H9 (cell line): ENCODE measurements at regions not wholly inside any gene's neighbourhood (a gene's known extent, or its start where the extent isn't known, plus 50 kb on each side); places are given as distances from the start of the nearest gene placed in this dataset.

Experiments
- DNase-seq: peaks from one replicate; pipeline ENCODE4 v3.0.0-alpha.2; 2017
- H2AFZ ChIP-seq: one replicate; pipeline ENCODE4 v1.6.1; 2013; ENCODE audit warnings: mild to moderate bottlenecking, low read length, control low read depth, moderate library complexity
- H2AK5ac ChIP-seq: 2 replicates; pipeline ENCODE4 v1.6.1; 2013; ENCODE audit warnings: low read length, control low read depth, mixed read lengths; ENCODE audit not compliant: insufficient read length
- H2BK120ac ChIP-seq: one replicate; pipeline ENCODE4 v1.6.1; 2013; ENCODE audit warnings: low read depth, mild to moderate bottlenecking, low read length, control low read depth, inconsistent platforms; ENCODE audit not compliant: poor library complexity, severe bottlenecking
- H2BK12ac ChIP-seq: 2 replicates; pipeline ENCODE4 v1.6.1; 2013; ENCODE audit warnings: low read length, control low read depth, mixed read lengths, low read depth; ENCODE audit not compliant: insufficient read length
- H2BK15ac ChIP-seq: 2 replicates; pipeline ENCODE4 v1.6.1; 2013; ENCODE audit warnings: low read depth, low read length, control low read depth
- H2BK20ac ChIP-seq: one replicate; pipeline ENCODE4 v1.6.1; 2013; ENCODE audit warnings: low read depth, mild to moderate bottlenecking, low read length, control low read depth, inconsistent platforms; ENCODE audit not compliant: poor library complexity, severe bottlenecking
- H2BK5ac ChIP-seq: 2 replicates; pipeline ENCODE4 v1.6.1; 2013; ENCODE audit warnings: low read length, control low read depth, mixed read lengths; ENCODE audit not compliant: insufficient read length
- H3K14ac ChIP-seq: 2 replicates; pipeline ENCODE4 v1.6.1; 2013; ENCODE audit warnings: low read length, control low read depth; ENCODE audit not compliant: insufficient read depth
- H3K18ac ChIP-seq: 2 replicates; pipeline ENCODE4 v1.6.1; 2013; ENCODE audit warnings: low read depth, mild to moderate bottlenecking, mixed read lengths, low read length, control low read depth; ENCODE audit not compliant: insufficient read length
- H3K23ac ChIP-seq: 2 replicates; pipeline ENCODE4 v1.6.1; 2013; ENCODE audit warnings: low read length, control low read depth, mixed read lengths, low read depth; ENCODE audit not compliant: insufficient read length
- H3K23me2 ChIP-seq: 2 replicates; pipeline ENCODE4 v1.6.1; 2013; ENCODE audit warnings: low read depth, mild to moderate bottlenecking, mixed read lengths, low read length, control low read depth; ENCODE audit not compliant: insufficient read length, poor library complexity, severe bottlenecking
- H3K27ac ChIP-seq: 2 replicates; pipeline ENCODE4 v1.5.1; 2013; ENCODE audit warnings: low read length, control low read depth, mixed read lengths, low read depth; ENCODE audit not compliant: insufficient read length
- H3K27me3 ChIP-seq: 2 replicates; pipeline ENCODE4 v1.6.1; 2013; ENCODE audit warnings: low read length, control low read depth, inconsistent platforms; ENCODE audit not compliant: insufficient read depth
- H3K4ac ChIP-seq: 2 replicates; pipeline ENCODE4 v1.6.1; 2013; ENCODE audit warnings: low read depth, mild to moderate bottlenecking, control low read depth, inconsistent platforms, low read length, moderate library complexity
- H3K4me1 ChIP-seq: 2 replicates; pipeline ENCODE4 v1.6.1; 2013; ENCODE audit warnings: low read length, control low read depth, inconsistent platforms; ENCODE audit not compliant: insufficient read depth
- H3K4me2 ChIP-seq: 2 replicates; pipeline ENCODE4 v1.6.1; 2013; ENCODE audit warnings: low read length, control low read depth, mixed read lengths; ENCODE audit not compliant: insufficient read length, insufficient read depth
- H3K56ac ChIP-seq: 2 replicates; pipeline ENCODE4 v1.6.1; 2013; ENCODE audit warnings: low read depth, mild to moderate bottlenecking, mixed read lengths, low read length, control low read depth; ENCODE audit not compliant: insufficient read length
- H3K79me1 ChIP-seq: 2 replicates; pipeline ENCODE4 v1.6.1; 2013; ENCODE audit warnings: low read depth, mild to moderate bottlenecking, moderate library complexity, low read length, control low read depth, inconsistent platforms; ENCODE audit not compliant: insufficient read depth, poor library complexity, severe bottlenecking
- H3K79me2 ChIP-seq: 2 replicates; pipeline ENCODE4 v1.6.1; 2013; ENCODE audit warnings: low read length, control low read depth, inconsistent platforms; ENCODE audit not compliant: insufficient read depth
- H3K9ac ChIP-seq: 2 replicates; pipeline ENCODE4 v1.6.1; 2013; ENCODE audit warnings: low read length, control low read depth, mixed read lengths; ENCODE audit not compliant: insufficient read length; ENCODE audit errors: extremely low read depth
- H3K9me3 ChIP-seq: one replicate; pipeline ENCODE4 v1.6.1; 2013; ENCODE audit warnings: low read depth, low read length, inconsistent platforms; ENCODE audit not compliant: control insufficient read depth
- H3T11ph ChIP-seq: one replicate; pipeline ENCODE4 v1.6.1; 2013; ENCODE audit warnings: mild to moderate bottlenecking, low read length, control low read depth, inconsistent platforms
- H4K20me1 ChIP-seq: one replicate; pipeline ENCODE4 v1.6.1; 2013; ENCODE audit not compliant: control insufficient read depth, insufficient read length, insufficient read depth
- H4K5ac ChIP-seq: 2 replicates; pipeline ENCODE4 v1.6.1; 2013; ENCODE audit warnings: low read depth, mild to moderate bottlenecking, mixed read lengths, low read length, control low read depth; ENCODE audit not compliant: insufficient read length
- H4K8ac ChIP-seq: replicated peaks from 2 replicates; pipeline ENCODE4 v1.6.1; 2013; ENCODE audit warnings: low read length, control low read depth, mixed read lengths, low read depth; ENCODE audit not compliant: insufficient read length
- H4K91ac ChIP-seq: 2 replicates; pipeline ENCODE4 v1.6.1; 2013; ENCODE audit warnings: low read depth, mild to moderate bottlenecking, moderate library complexity, mixed read lengths, low read length, control low read depth; ENCODE audit not compliant: insufficient read length
- H3K27ac Mint-ChIP-seq, 3 experiments: 2 replicates in 2 of 3; 3 replicates in 1 of 3; pipeline ENCODE4 v1.8.0; 2020 to 2021; ENCODE audit warnings: mixed read lengths in 3 of 3, mild to moderate bottlenecking in 1 of 3, moderate library complexity in 1 of 3
- H3K27me3 Mint-ChIP-seq: 2 replicates; pipeline ENCODE4 v1.8.0; 2021; ENCODE audit warnings: low read depth, mild to moderate bottlenecking, moderate library complexity, mixed read lengths
- H3K36me3 Mint-ChIP-seq, 3 experiments: 2 replicates in 2 of 3; 3 replicates in 1 of 3; pipeline ENCODE4 v1.8.0; 2020 to 2021; ENCODE audit warnings: low read depth in 3 of 3, mixed read lengths in 3 of 3; ENCODE audit not compliant: insufficient read depth in 1 of 3
- H3K4me1 Mint-ChIP-seq, 2 experiments: 2 replicates each; pipeline ENCODE4 v1.8.0; 2020; ENCODE audit warnings: mixed read lengths in 2 of 2
- H3K4me3 Mint-ChIP-seq, 2 experiments: 2 replicates in 1 of 2; 3 replicates in 1 of 2; pipeline ENCODE4 v1.8.0; 2020 to 2021; ENCODE audit warnings: mild to moderate bottlenecking in 2 of 2, mixed read lengths in 2 of 2, moderate library complexity in 1 of 2
- H3K9me3 Mint-ChIP-seq, 2 experiments: 2 replicates in 1 of 2; 3 replicates in 1 of 2; pipeline ENCODE4 v1.8.0; 2020; ENCODE audit warnings: mild to moderate bottlenecking in 2 of 2, mixed read lengths in 2 of 2, moderate library complexity in 1 of 2
- CTCF ChIP-seq: fragments of 200-600 bp; sonication (generic); conservative IDR thresholded peaks from 3 replicates; pipeline ENCODE4 v1.8.0; 2021; ENCODE audit warnings: antibody characterized with exemption, mild to moderate bottlenecking
- WGBS: extraction: QIAGEN DNeasy Blood & Tissue Kit; methylation state at CpG from one replicate; pipeline ENCODE4 v1.1.7; 2013; ENCODE audit warnings: missing lambda C conversion rate, low lambda C conversion rate, mixed read lengths; ENCODE audit not compliant: insufficient read length; ENCODE audit errors: extremely low coverage; 5-methylcytosine and 5-hydroxymethylcytosine counted together

GRCh38 chr14:104328607-104329006 lies 190.2 kb downstream of the KIF26A start:
- DNase-seq, result no peak
- Histone ChIP-seq H2BK5ac (no peak overlapping the region), H3K9ac (no peak overlapping the region), H2BK15ac (no peak overlapping the region), H3K23ac (no peak overlapping the region), H3K79me2 (no peaks in the 10 kb centered on the region), H2BK20ac (no peak overlapping the region), H3K79me1 (no peaks in the 10 kb centered on the region), H2AFZ (no peak overlapping the region), H3K14ac (no peak overlapping the region), H3K18ac (no peak overlapping the region), H3K23me2 (no peaks in the 10 kb centered on the region), H2BK12ac (no peak overlapping the region), H4K20me1 (no peaks in the 10 kb centered on the region), H2BK120ac (no peak overlapping the region), H3K4me2 (no peak overlapping the region), H3T11ph (no peak overlapping the region), H3K4me1 (no peaks in the 10 kb centered on the region), H3K56ac (no peak overlapping the region), H4K5ac (no peak overlapping the region), H2AK5ac (no peak overlapping the region), H3K9me3 (peaks cover 3% of the 10 kb centered on the region), H3K27me3 (no peaks in the 10 kb centered on the region), H4K91ac (no peak overlapping the region), H4K8ac (no peak overlapping the region), H3K4ac (no peak overlapping the region), H3K27ac (no peak overlapping the region)
- Mint-ChIP-seq H3K27ac (no peak overlapping the region), H3K4me1 (no peaks in the 10 kb centered on the region), H3K9me3 (peaks cover 25% of the 10 kb centered on the region in 2 experiments), H3K36me3 (peaks cover 4 to 14% (median 6%) of the 10 kb centered on the region in 3 experiments; a peak in 4 of 7 replicates), H3K27me3 (peaks cover 9% of the 10 kb centered on the region), H3K4me3 (no peak overlapping the region)
- no CpG with 5 or more reads among the region's 5 CpGs for WGBS
- no peak for TF ChIP-seq CTCF
